ENCODE measurements at regions not wholly inside any gene's neighbourhood (a gene's known extent, or its start where the extent isn't known, plus 50 kb on each side); places are given as distances from the start of the nearest gene placed in this dataset.

DNA sequence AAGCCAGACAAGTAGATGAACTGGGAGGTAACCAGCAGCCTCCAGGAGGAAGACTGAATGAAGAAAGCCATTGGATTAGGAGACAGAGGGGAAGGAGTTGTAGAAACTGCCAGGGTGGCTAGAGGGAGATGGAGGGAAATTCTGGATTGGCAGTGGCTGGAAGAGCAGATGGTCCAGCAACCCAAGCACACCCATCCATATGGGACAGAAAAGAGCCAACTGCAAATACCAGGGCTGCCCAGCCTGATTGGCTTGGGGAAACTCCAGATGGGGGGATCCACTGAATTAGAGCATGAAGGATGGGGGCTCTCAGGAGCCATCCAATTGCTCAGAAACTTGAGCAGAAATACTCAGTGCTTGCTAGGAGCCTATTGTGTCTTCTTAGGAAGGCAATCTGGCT is 173.5 kb upstream of the EPB41L3 start:
- no peak for DNase-seq
- no peaks in the 10 kb centered on the region for H3K9me3 ChIP-seq
- no peaks in the 10 kb centered on the region for H3K27me3 ChIP-seq
- H3K36me3 ChIP-seq = no peaks in the 10 kb centered on the region
- no peaks in the 10 kb centered on the region for H3K4me1 ChIP-seq
- TF ChIP-seq, protein P1, sequence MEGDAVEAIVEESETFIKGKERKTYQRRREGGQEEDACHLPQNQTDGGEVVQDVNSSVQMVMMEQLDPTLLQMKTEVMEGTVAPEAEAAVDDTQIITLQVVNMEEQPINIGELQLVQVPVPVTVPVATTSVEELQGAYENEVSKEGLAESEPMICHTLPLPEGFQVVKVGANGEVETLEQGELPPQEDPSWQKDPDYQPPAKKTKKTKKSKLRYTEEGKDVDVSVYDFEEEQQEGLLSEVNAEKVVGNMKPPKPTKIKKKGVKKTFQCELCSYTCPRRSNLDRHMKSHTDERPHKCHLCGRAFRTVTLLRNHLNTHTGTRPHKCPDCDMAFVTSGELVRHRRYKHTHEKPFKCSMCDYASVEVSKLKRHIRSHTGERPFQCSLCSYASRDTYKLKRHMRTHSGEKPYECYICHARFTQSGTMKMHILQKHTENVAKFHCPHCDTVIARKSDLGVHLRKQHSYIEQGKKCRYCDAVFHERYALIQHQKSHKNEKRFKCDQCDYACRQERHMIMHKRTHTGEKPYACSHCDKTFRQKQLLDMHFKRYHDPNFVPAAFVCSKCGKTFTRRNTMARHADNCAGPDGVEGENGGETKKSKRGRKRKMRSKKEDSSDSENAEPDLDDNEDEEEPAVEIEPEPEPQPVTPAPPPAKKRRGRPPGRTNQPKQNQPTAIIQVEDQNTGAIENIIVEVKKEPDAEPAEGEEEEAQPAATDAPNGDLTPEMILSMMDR (IDR thresholded peaks at IDR 0.05; ENCODE audit: low read depth, low read length) = no peak
- no peak overlapping the region for H3K4me3 ChIP-seq (ENCODE audit: low read depth, low read length)

DNA sequence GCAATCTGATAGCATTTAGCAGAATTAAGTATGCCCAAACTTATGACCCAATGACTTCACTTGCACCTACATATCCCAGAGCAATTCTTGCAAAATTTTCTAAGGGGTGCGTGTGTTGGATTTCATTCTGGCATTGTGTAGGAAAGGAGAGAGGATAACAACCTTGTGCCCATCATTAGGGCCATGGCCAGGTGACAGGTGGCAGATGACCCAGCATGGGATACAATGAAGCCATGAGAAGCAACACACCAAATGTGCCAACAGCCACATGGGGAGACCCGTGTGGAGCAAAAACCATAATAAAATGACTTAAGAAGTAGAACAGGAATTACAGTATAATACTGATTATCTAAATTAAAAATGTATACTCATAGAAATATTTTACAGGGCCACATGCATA is 166.9 kb upstream of the EPB41L3 start:
- H3K36me3 ChIP-seq = no peaks in the 10 kb centered on the region
- H3K4me3 ChIP-seq (ENCODE audit: low read depth, low read length) = no peak overlapping the region
- no peaks in the 10 kb centered on the region for H3K9me3 ChIP-seq
- H3K4me1 ChIP-seq = no peaks in the 10 kb centered on the region
- TF ChIP-seq, protein P1 (IDR thresholded peaks at IDR 0.05; ENCODE audit: low read depth, low read length) = no peak
- H3K27me3 ChIP-seq = no peaks in the 10 kb centered on the region
- no peak for DNase-seq

DNA sequence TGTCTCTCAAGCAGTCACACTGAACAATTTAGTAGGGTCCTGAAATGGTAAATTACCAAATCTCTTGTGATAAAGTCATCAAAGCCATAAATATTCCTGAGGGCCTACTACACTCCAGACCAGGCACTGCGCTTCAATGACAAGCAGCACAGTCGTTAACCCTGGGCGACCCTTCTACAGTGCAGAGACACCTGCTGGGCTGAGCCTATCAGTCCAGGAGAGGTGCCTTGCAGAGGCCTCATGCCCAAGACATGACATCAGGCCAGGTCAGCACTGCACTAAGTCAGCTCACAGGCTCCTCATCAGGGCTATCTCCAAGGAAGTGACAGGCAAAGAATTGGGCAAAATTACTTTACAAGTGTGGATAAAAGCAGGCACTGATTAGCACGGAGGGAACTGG is 166.4 kb upstream of the EPB41L3 start:
- Histone ChIP-seq H3K36me3 (no peaks in the 10 kb centered on the region), H3K27me3 (no peaks in the 10 kb centered on the region), H3K9me3 (no peaks in the 10 kb centered on the region), H3K4me1 (no peaks in the 10 kb centered on the region), H3K4me3 (ENCODE audit: low read depth, low read length) (no peak overlapping the region)
- TF ChIP-seq, protein P1 (IDR thresholded peaks at IDR 0.05; ENCODE audit: low read depth, low read length) = no peak
- no peak for DNase-seq

DNA sequence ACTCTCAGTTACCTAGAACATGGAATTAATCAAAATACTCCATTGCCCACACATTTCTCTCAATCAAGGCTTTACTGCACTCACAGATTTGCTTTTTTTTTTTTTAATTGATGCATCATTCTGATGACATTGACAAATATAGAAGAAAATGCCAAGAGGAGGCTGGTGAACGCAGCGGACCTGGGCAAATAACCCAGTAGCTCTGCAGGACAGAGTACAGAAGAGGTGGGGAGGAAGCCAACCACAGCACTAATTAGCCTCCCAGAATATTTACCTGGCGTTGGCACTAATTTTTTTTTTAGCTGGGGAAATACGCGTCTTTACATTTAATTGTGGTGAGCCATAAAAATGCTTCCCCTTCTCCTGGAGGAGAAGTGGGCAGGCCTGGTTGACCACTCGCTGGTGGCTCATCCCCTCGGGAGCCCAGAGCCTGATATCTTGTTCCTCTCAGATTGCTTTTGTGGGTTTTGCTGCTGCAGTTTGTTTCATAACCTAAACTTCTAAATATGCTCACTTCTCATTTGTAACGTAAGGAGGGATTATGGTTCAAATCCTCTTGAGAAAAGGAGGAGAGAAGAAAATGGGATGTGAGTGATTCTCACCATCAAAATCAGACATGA is 165.8 kb upstream of the EPB41L3 start:
- Histone ChIP-seq H3K36me3 (no peaks in the 10 kb centered on the region), H3K27me3 (no peaks in the 10 kb centered on the region), H3K4me1 (no peaks in the 10 kb centered on the region), H3K9me3 (no peaks in the 10 kb centered on the region), H3K4me3 (ENCODE audit: low read depth, low read length) (no peak overlapping the region)
- DNase-seq = no peak
- TF ChIP-seq, protein P1 (IDR thresholded peaks at IDR 0.05; ENCODE audit: low read depth, low read length) = no peak

DNA sequence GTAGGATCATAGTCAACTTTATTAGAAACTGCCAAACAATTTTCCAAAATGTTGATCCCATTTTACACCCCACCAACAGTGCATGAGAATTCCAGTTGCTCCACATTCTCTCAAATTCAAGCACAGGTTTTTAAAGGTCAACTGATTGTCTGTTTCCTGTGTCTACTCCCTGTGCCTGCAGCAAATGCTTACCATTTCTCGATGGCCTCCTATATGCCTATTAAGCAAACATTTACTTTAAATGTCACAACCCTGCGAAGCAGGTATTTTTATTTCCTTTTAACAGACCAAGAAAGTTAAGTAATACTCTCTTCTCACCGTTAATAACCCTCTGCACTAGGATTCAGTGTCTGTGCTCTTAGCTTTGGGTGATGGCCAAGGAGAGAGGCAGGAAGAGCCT is 163.8 kb upstream of the EPB41L3 start:
- no peaks in the 10 kb centered on the region for H3K9me3 ChIP-seq
- TF ChIP-seq, protein P1 (IDR thresholded peaks at IDR 0.05; ENCODE audit: low read depth, low read length) = no peak
- no peak overlapping the region for H3K4me3 ChIP-seq (ENCODE audit: low read depth, low read length)

DNA sequence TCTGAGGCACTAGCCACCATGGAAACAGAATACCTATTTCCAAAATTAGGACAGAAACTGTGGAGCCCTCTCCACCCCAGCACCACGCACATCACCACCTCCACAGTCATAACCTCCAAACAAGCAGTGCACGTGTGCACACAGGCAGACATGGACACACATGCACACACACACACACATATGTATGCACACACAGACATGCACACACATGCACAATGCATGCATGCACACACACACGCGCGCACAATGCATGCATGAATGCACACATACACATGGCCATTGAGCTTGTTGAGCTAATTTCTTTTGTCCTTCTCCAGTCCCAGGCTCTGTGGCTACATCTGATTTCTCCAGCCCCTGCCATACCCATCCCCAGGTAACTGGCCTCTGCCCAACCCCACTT is 161.6 kb upstream of the EPB41L3 start:
- Histone ChIP-seq H3K27me3 (no peaks in the 10 kb centered on the region), H3K9me3 (no peaks in the 10 kb centered on the region), H3K4me3 (ENCODE audit: low read depth, low read length) (no peak overlapping the region), H3K4me1 (no peaks in the 10 kb centered on the region), H3K36me3 (no peaks in the 10 kb centered on the region)
- DNase-seq = no peak
- TF ChIP-seq, protein P1 (IDR thresholded peaks at IDR 0.05; ENCODE audit: low read depth, low read length) = no peak

More for the DNA sequence above, 163.8 kb upstream of the EPB41L3 start:
- DNase-seq = no peak
- H3K27me3 ChIP-seq = no peaks in the 10 kb centered on the region
- no peaks in the 10 kb centered on the region for H3K4me1 ChIP-seq
- H3K36me3 ChIP-seq = no peaks in the 10 kb centered on the region

Measured in BE2C (cell line).